ENCODE measurements at regions not wholly inside any gene's neighbourhood (a gene's known extent, or its start where the extent isn't known, plus 50 kb on each side); places are given as distances from the start of the nearest gene placed in this dataset.

GRCh38 chr7:18206331-18206730 lies 178.7 kb upstream of the PRPS1L1 start:
- no peaks in the 10 kb centered on the region for H3K36me3 ChIP-seq
- H3K9me3 ChIP-seq: no peaks in the 10 kb centered on the region
- no peak for DNase-seq
- H3K27me3 ChIP-seq: no peaks in the 10 kb centered on the region
- H3K4me1 ChIP-seq: no peaks in the 10 kb centered on the region
- TF ChIP-seq CTCF (IDR thresholded peaks at IDR 0.05; ENCODE audit: low read depth, low read length): no peak
- H3K4me3 ChIP-seq (ENCODE audit: low read depth, low read length): no peak overlapping the region

DNA sequence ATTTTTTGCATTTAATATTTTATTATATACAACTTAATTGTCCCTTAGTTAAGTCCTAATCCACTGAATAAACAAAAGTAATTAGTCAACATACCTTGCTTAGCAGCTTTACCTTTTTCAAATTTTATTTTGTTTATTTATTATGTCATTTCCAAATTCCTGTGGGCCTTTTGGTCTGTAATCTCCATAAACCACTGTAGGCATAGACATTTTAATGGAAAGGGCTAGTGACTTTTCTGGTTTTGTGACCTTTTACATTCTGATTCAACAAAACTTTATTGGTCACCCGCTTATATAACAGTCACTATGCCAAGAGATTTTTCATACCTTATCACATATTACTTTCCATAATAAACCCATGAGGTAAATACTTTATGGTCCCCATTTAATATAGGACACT lies 181.3 kb upstream of the PRPS1L1 start:
- no peak for DNase-seq
- TF ChIP-seq CTCF (IDR thresholded peaks at IDR 0.05; ENCODE audit: low read depth, low read length): no peak
- Histone ChIP-seq H3K36me3 (no peaks in the 10 kb centered on the region), H3K4me3 (ENCODE audit: low read depth, low read length) (no peak overlapping the region), H3K4me1 (peaks cover 10% of the 10 kb centered on the region), H3K9me3 (no peaks in the 10 kb centered on the region), H3K27me3 (no peaks in the 10 kb centered on the region)

DNA sequence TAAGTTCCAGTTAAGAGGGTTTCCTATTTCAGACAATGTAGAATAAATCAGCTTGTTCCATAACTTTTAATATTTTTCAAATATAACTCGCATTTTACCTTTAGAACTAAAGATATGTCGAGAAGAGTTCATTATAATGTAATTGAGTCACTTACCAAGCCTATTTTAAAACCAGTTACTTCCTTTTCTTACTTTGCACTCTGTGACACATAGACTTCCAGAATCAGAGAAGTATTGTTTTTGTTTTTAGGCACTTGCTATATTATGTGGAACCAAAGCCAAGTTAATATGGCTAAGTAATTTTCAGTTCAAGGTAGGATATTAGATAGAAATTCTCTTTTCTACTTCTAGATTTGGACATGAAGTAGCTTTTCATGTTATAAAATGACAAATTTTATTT lies 182.7 kb upstream of the PRPS1L1 start:
- H3K4me1 ChIP-seq: peaks cover 21% of the 10 kb centered on the region
- H3K36me3 ChIP-seq: no peaks in the 10 kb centered on the region
- no peaks in the 10 kb centered on the region for H3K27me3 ChIP-seq
- TF ChIP-seq CTCF (IDR thresholded peaks at IDR 0.05; ENCODE audit: low read depth, low read length): no peak
- no peak overlapping the region for H3K4me3 ChIP-seq (ENCODE audit: low read depth, low read length)
- no peaks in the 10 kb centered on the region for H3K9me3 ChIP-seq
- no peak for DNase-seq

GRCh38 chr7:18210788-18211187 lies 183.1 kb upstream of the PRPS1L1 start:
- Histone ChIP-seq H3K9me3 (no peaks in the 10 kb centered on the region), H3K4me3 (ENCODE audit: low read depth, low read length) (no peak overlapping the region), H3K27me3 (no peaks in the 10 kb centered on the region), H3K36me3 (no peaks in the 10 kb centered on the region), H3K4me1 (peaks cover 25% of the 10 kb centered on the region)
- TF ChIP-seq CTCF (IDR thresholded peaks at IDR 0.05; ENCODE audit: low read depth, low read length): no peak
- no peak for DNase-seq

DNA sequence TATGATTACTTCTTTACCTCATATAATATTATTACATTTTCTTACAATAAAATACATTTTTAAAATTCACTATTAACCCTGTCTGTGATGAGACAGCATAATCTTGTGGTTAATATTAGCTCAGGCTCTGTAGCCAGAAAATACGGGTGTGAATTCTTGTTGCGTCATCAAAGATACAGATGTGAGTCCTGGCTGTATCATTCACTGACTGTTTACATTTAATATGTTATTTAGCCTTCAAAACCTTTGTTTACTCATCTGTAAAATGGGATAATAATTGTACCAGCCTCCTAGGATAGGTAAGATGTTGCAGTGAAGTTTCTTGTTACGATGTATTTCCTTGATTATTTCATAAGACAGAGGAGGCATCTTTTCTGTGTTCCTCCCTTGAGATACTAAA lies 184.7 kb upstream of the PRPS1L1 start:
- H3K36me3 ChIP-seq: no peaks in the 10 kb centered on the region

GRCh38 chr7:18212758-18213157 lies 185.1 kb upstream of the PRPS1L1 start:
- Histone ChIP-seq H3K4me3 (ENCODE audit: low read depth, low read length) (no peak overlapping the region), H3K4me1 (peaks cover 32% of the 10 kb centered on the region), H3K36me3 (no peaks in the 10 kb centered on the region), H3K27me3 (no peaks in the 10 kb centered on the region), H3K9me3 (no peaks in the 10 kb centered on the region)
- peak; percentile 28 for DNase-seq
- no peak for TF ChIP-seq CTCF (IDR thresholded peaks at IDR 0.05; ENCODE audit: low read depth, low read length)

More for the DNA sequence above, 184.7 kb upstream of the PRPS1L1 start:
- peaks cover 32% of the 10 kb centered on the region for H3K4me1 ChIP-seq
- no peak for TF ChIP-seq CTCF (IDR thresholded peaks at IDR 0.05; ENCODE audit: low read depth, low read length)
- H3K4me3 ChIP-seq (ENCODE audit: low read depth, low read length): no peak overlapping the region
- no peak for DNase-seq
- no peaks in the 10 kb centered on the region for H3K9me3 ChIP-seq
- H3K27me3 ChIP-seq: no peaks in the 10 kb centered on the region

Data from BE2C (cell line).